Adrenal gland (tissue), 5 donors: ENCODE measurements at regions not wholly inside any gene's neighbourhood (a gene's known extent, or its start where the extent isn't known, plus 50 kb on each side); places are given as distances from the start of the nearest gene placed in this dataset.

Source experiments
- CTCF ChIP-seq, 6 experiments: fragments of 450-650 bp in 4 of 6; fragments of 200-600 bp in 2 of 6; sonication (generic) in 1 of 6; IDR thresholded peaks; 1 replicate in 5 of 6; 2 replicates in 1 of 6; pipeline versions ENCODE4 v1.5.1 to v1.8.0; 2016 to 2021; ENCODE audit warnings: antibody characterized with exemption in 6 of 6, mild to moderate bottlenecking in 2 of 6, moderate library complexity in 1 of 6
- POLR2A ChIP-seq, 2 donors: fragments of 450-650 bp; IDR thresholded peaks; one replicate each; pipeline ENCODE4 v1.6.1; 2017; ENCODE audit warnings: antibody characterized with exemption in 2 of 2, mild to moderate bottlenecking in 2 of 2, moderate library complexity in 1 of 2
- donor health status: DM: no; HTN: no; CAD: no.

- no peak for TF ChIP-seq POLR2A (IDR thresholded peaks at IDR 0.05)
- TF ChIP-seq CTCF (IDR thresholded peaks at IDR 0.05), result no peak
Observed at GRCh38 chr2:183926433-183926832, 671.9 kb upstream of the ZNF804A start.
